NCI-H69 (cell line): ENCODE measurements at regions not wholly inside any gene's neighbourhood (a gene's known extent, or its start where the extent isn't known, plus 50 kb on each side); places are given as distances from the start of the nearest gene placed in this dataset.
"Not testable (repeated sequence)": the region's sequence is repeated elsewhere in the genome, so short reads cannot be mapped to it uniquely, and the experiment has no call there.

Source experiments
- DNase-seq: peaks from one replicate; lab custom pipeline; 2025; lab: John Stamatoyannopoulos, UW

- peak; percentile 79 for DNase-seq
These were observed 81.1 kb downstream of the ARL6IP4 start for GRCh38 chr12:123061441-123062205.

GRCh38 chr12:123059500-123059899 lies 79.0 kb downstream of the ARL6IP4 start:
- DNase-seq: peak; percentile 77

GRCh38 chr12:123058980-123059379 lies 78.5 kb downstream of the ARL6IP4 start:
- peak; percentile 91 for DNase-seq

GRCh38 chr12:123058481-123058880 lies 78.0 kb downstream of the ARL6IP4 start:
- DNase-seq: peak; percentile 91

GRCh38 chr12:123057513-123058265 lies 77.2 kb downstream of the ARL6IP4 start:
- DNase-seq: peak; percentile 98

- DNase-seq: peak; percentile 31
These were observed 76.2 kb downstream of the ARL6IP4 start for GRCh38 chr12:123056709-123057108.

- DNase-seq: peak; percentile 67
These were observed 75.6 kb downstream of the ARL6IP4 start for GRCh38 chr12:123056053-123056452.

GRCh38 chr12:123055281-123055766 lies 74.8 kb downstream of the ARL6IP4 start:
- peak; percentile 98 for DNase-seq

GRCh38 chr12:123054371-123054770 lies 73.9 kb downstream of the ARL6IP4 start:
- DNase-seq: peak; percentile 38

GRCh38 chr12:123051556-123051955 lies 71.1 kb downstream of the ARL6IP4 start:
- no peak for DNase-seq

- no peak for DNase-seq
These were observed 70.4 kb downstream of the ARL6IP4 start for GRCh38 chr12:123050913-123051312.

- peak; percentile 37 for DNase-seq
These were observed 69.9 kb downstream of the ARL6IP4 start for GRCh38 chr12:123050331-123050831.

GRCh38 chr12:123049398-123050240 lies 69.1 kb downstream of the ARL6IP4 start:
- DNase-seq: no peak

GRCh38 chr12:123047892-123048291 lies 67.4 kb downstream of the ARL6IP4 start:
- not testable (repeated sequence) for DNase-seq

- no peak for DNase-seq
These were observed 66.8 kb downstream of the ARL6IP4 start for GRCh38 chr12:123047289-123047688.

GRCh38 chr12:123046431-123046830 lies 66.0 kb downstream of the ARL6IP4 start:
- DNase-seq: no peak

GRCh38 chr12:123045678-123046077 lies 65.2 kb downstream of the ARL6IP4 start:
- no peak for DNase-seq

- no peak for DNase-seq
These were observed 63.9 kb downstream of the ARL6IP4 start for GRCh38 chr12:123044351-123044750.

- DNase-seq: peak; percentile 88
These were observed 63.1 kb downstream of the ARL6IP4 start for GRCh38 chr12:123043536-123044001.

GRCh38 chr12:123042833-123043232 lies 62.4 kb downstream of the ARL6IP4 start:
- no peak for DNase-seq

GRCh38 chr12:123041811-123042655 lies 61.6 kb downstream of the ARL6IP4 start:
- DNase-seq: no peak
